HG02870 (cell line): ENCODE measurements at regions not wholly inside any gene's neighbourhood (a gene's known extent, or its start where the extent isn't known, plus 50 kb on each side); places are given as distances from the start of the nearest gene placed in this dataset.

Experiments used
- ATAC-seq: cut with Tn5 transposase; IDR thresholded peaks from one replicate; pipeline ENCODE4 v1.9.1; 2021; ENCODE audit warnings: mild to moderate bottlenecking, moderate library complexity; ENCODE audit not compliant: unreplicated experiment

- ATAC-seq: no peak
Observed at GRCh38 chr10:70939441-70940003, 51.2 kb upstream of the PCBD1 start.

GRCh38 chr10:70940834-70941568 lies 52.6 kb upstream of the PCBD1 start:
- no peak for ATAC-seq

- ATAC-seq: no peak
Observed at GRCh38 chr10:70942125-70942524, 53.8 kb upstream of the PCBD1 start.

GRCh38 chr10:70942725-70943124 lies 54.4 kb upstream of the PCBD1 start:
- ATAC-seq: no peak

- no peak for ATAC-seq
Observed at GRCh38 chr10:70943249-70943648, 54.9 kb upstream of the PCBD1 start.

GRCh38 chr10:70943841-70944466 lies 55.6 kb upstream of the PCBD1 start:
- no peak for ATAC-seq

- no peak for ATAC-seq
Observed at GRCh38 chr10:70950037-70950436, 61.7 kb upstream of the PCBD1 start.

GRCh38 chr10:70950801-70951200 lies 62.4 kb upstream of the PCBD1 start:
- no peak for ATAC-seq

- no peak for ATAC-seq
Observed at GRCh38 chr10:70952401-70952800, 64.0 kb upstream of the PCBD1 start.

GRCh38 chr10:70952921-70953320 lies 64.6 kb upstream of the PCBD1 start:
- no peak for ATAC-seq

- no peak for ATAC-seq
Observed at GRCh38 chr10:70954381-70955176, 66.2 kb upstream of the PCBD1 start.

GRCh38 chr10:70956029-70956759 lies 67.8 kb upstream of the PCBD1 start:
- ATAC-seq: no peak

GRCh38 chr10:70958396-70958795 lies 70.0 kb upstream of the PCBD1 start:
- no peak for ATAC-seq

GRCh38 chr10:70960316-70960715 lies 72.0 kb upstream of the PCBD1 start:
- no peak for ATAC-seq

- no peak for ATAC-seq
Observed at GRCh38 chr10:70960783-70961570, 72.6 kb upstream of the PCBD1 start.

GRCh38 chr10:70962686-70963085 lies 74.3 kb upstream of the PCBD1 start:
- no peak for ATAC-seq

- no peak for ATAC-seq
Observed at GRCh38 chr10:70963271-70963670, 74.9 kb upstream of the PCBD1 start.

- no peak for ATAC-seq
Observed at GRCh38 chr10:70964245-70964644, 75.9 kb upstream of the PCBD1 start.

- ATAC-seq: no peak
Observed at GRCh38 chr10:70964881-70965280, 76.5 kb upstream of the PCBD1 start.

- no peak for ATAC-seq
Observed at GRCh38 chr10:70965566-70965965, 77.2 kb upstream of the PCBD1 start.
